Neural progenitor cell (in vitro differentiated cells): ENCODE measurements at regions not wholly inside any gene's neighbourhood (a gene's known extent, or its start where the extent isn't known, plus 50 kb on each side); places are given as distances from the start of the nearest gene placed in this dataset.

Experiments used
- DNase-seq: peaks from one replicate; pipeline ENCODE4 v3.0.0-alpha.2; 2016; ENCODE audit warnings: low spot score
- H2AFZ ChIP-seq: fragments of 200-600 bp; sonication (generic); replicated peaks from 2 replicates; pipeline ENCODE4 v1.6.1; 2016; ENCODE audit warnings: antibody characterized with exemption
- H3F3A ChIP-seq: fragments of 200-600 bp; sonication (generic); 2 replicates; pipeline ENCODE4 v1.6.1; 2016; ENCODE audit warnings: antibody characterized with exemption, low read depth
- H3K27ac ChIP-seq: fragments of 200-600 bp; sonication (generic); 2 replicates; pipeline ENCODE4 v1.5.1; 2016; ENCODE audit warnings: mild to moderate bottlenecking
- H3K27me3 ChIP-seq: fragments of 200-600 bp; sonication (generic); 2 replicates; pipeline ENCODE4 v1.6.1; 2016; ENCODE audit warnings: mild to moderate bottlenecking, moderate library complexity
- H3K36me3 ChIP-seq: fragments of 200-600 bp; sonication (generic); 2 replicates; pipeline ENCODE4 v1.5.1; 2016
- H3K4me1 ChIP-seq: fragments of 200-600 bp; sonication (generic); 2 replicates; pipeline ENCODE4 v1.6.1; 2016; ENCODE audit warnings: mixed run types
- H3K4me2 ChIP-seq: fragments of 200-600 bp; sonication (generic); 2 replicates; pipeline ENCODE4 v1.6.1; 2016
- H3K4me3 ChIP-seq: fragments of 200-600 bp; sonication (generic); 2 replicates; pipeline ENCODE4 v1.5.1; 2016
- H3K79me2 ChIP-seq: fragments of 200-600 bp; sonication (generic); 2 replicates; pipeline ENCODE4 v1.6.1; 2016; ENCODE audit warnings: low read depth
- H3K9ac ChIP-seq: fragments of 200-600 bp; sonication (generic); 2 replicates; pipeline ENCODE4 v1.6.1; 2016
- H3K9me3 ChIP-seq: fragments of 200-600 bp; sonication (generic); 2 replicates; pipeline ENCODE4 v1.5.1; 2016; ENCODE audit warnings: low read depth
- H4K20me1 ChIP-seq: fragments of 200-600 bp; sonication (generic); 2 replicates; pipeline ENCODE4 v1.6.1; 2016; ENCODE audit warnings: low read depth
- H3K27ac Mint-ChIP-seq: 3 replicates; pipeline ENCODE4 v1.8.0; 2021; ENCODE audit warnings: mixed read lengths
- H3K27me3 Mint-ChIP-seq: 2 replicates; pipeline ENCODE4 v1.8.0; 2022; ENCODE audit warnings: low read depth, mild to moderate bottlenecking, inconsistent platforms, moderate library complexity, mixed read lengths; ENCODE audit not compliant: insufficient read depth
- H3K36me3 Mint-ChIP-seq: 3 replicates; pipeline ENCODE4 v1.8.0; 2021; ENCODE audit warnings: mixed read lengths
- H3K4me1 Mint-ChIP-seq: 3 replicates; pipeline ENCODE4 v1.8.0; 2021; ENCODE audit warnings: mixed read lengths
- H3K4me3 Mint-ChIP-seq: 3 replicates; pipeline ENCODE4 v1.8.0; 2021; ENCODE audit warnings: mild to moderate bottlenecking, moderate library complexity, mixed read lengths
- H3K9me3 Mint-ChIP-seq: 3 replicates; pipeline ENCODE4 v1.8.0; 2020; ENCODE audit warnings: mixed read lengths
- EZH2 ChIP-seq: fragments of 200-600 bp; sonication (generic); IDR thresholded peaks from 2 replicates; pipeline ENCODE4 v1.6.1; 2017; ENCODE audit warnings: antibody characterized with exemption, mild to moderate bottlenecking, moderate library complexity
- EZH2phosphoT487 ChIP-seq: fragments of 200-600 bp; sonication (generic); IDR thresholded peaks from 2 replicates; pipeline ENCODE4 v1.6.1; 2017; ENCODE audit warnings: antibody characterized with exemption
- TF ChIP-seq, protein P1 (sequence below): fragments of 200-600 bp; sonication (generic); IDR thresholded peaks from 2 replicates; pipeline ENCODE4 v1.5.1; 2017; ENCODE audit warnings: antibody characterized with exemption, mild to moderate bottlenecking

DNA sequence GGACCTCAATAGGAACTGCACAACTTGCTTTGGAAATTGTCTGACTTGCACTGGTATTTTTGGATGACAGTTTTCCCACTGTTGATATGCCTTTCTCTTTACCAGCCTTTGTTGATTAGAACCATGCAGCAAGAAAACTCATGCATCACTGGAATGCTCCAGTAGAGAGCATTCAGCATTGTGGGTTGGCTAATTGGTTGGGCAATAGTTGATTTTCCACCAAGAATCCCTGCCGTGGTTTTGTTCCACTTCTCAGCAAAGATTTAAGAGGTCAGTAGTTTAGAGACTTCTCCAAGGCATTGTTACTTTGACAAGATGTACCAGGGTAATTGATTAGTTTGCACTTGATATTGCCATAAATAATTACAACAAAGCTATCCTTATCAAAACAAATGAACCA lies 260.0 kb downstream of the DHX35 start:
- TF ChIP-seq, protein P1, sequence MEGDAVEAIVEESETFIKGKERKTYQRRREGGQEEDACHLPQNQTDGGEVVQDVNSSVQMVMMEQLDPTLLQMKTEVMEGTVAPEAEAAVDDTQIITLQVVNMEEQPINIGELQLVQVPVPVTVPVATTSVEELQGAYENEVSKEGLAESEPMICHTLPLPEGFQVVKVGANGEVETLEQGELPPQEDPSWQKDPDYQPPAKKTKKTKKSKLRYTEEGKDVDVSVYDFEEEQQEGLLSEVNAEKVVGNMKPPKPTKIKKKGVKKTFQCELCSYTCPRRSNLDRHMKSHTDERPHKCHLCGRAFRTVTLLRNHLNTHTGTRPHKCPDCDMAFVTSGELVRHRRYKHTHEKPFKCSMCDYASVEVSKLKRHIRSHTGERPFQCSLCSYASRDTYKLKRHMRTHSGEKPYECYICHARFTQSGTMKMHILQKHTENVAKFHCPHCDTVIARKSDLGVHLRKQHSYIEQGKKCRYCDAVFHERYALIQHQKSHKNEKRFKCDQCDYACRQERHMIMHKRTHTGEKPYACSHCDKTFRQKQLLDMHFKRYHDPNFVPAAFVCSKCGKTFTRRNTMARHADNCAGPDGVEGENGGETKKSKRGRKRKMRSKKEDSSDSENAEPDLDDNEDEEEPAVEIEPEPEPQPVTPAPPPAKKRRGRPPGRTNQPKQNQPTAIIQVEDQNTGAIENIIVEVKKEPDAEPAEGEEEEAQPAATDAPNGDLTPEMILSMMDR, result no peak
- TF ChIP-seq EZH2phosphoT487 (no peak), EZH2 (no peak)
- Histone ChIP-seq H2AFZ (no peak overlapping the region), H3K4me2 (peak overlapping the region; percentile 42), H3K4me3 (no peak overlapping the region), H3K27ac (no peak overlapping the region), H3K27me3 (peaks cover 26% of the 10 kb centered on the region), H3F3A (no peaks in the 10 kb centered on the region), H3K9ac (no peak overlapping the region), H4K20me1 (no peaks in the 10 kb centered on the region), H3K79me2 (no peaks in the 10 kb centered on the region), H3K36me3 (no peaks in the 10 kb centered on the region), H3K4me1 (peaks cover 13% of the 10 kb centered on the region), H3K9me3 (no peaks in the 10 kb centered on the region)
- DNase-seq, result peak; percentile 63
- no peaks in the 10 kb centered on the region for H3K36me3 Mint-ChIP-seq
- H3K4me1 Mint-ChIP-seq, result peaks cover 9% of the 10 kb centered on the region
- no peak overlapping the region for H3K4me3 Mint-ChIP-seq
- H3K27ac Mint-ChIP-seq, result no peak overlapping the region
- H3K9me3 Mint-ChIP-seq, result no peaks in the 10 kb centered on the region
- H3K27me3 Mint-ChIP-seq, result no peaks in the 10 kb centered on the region

DNA sequence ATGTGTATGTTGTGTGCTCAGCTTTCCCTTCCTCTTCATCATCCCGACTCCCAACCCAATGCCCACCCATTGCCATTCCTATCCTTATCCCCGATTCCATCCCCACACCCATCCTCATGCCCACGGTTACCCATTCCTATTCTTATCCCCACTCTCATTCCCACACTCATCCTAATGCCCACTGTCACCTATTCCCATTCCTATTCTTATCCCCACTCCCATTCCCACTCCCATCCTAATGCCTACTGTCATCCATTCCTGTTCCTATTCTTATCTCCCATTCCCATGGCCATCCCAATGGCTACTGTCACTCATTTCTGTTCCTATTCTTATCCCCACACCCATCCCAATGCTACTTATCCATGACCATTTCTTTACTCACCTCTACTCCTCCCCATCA lies 254.1 kb downstream of the DHX35 start:
- H3K79me2 ChIP-seq, result no peaks in the 10 kb centered on the region
- DNase-seq, result no peak
- H2AFZ ChIP-seq, result no peak overlapping the region
- Mint-ChIP-seq H3K9me3 (no peaks in the 10 kb centered on the region), H3K27me3 (peaks cover 3% of the 10 kb centered on the region), H3K27ac (no peak overlapping the region), H3K36me3 (no peaks in the 10 kb centered on the region), H3K4me3 (no peak overlapping the region), H3K4me1 (peaks cover under 1% of the 10 kb centered on the region)
- H3K9me3 ChIP-seq, result no peaks in the 10 kb centered on the region
- no peaks in the 10 kb centered on the region for H3K4me1 ChIP-seq
- no peak overlapping the region for H3K4me3 ChIP-seq
- H4K20me1 ChIP-seq, result no peaks in the 10 kb centered on the region
- no peaks in the 10 kb centered on the region for H3K36me3 ChIP-seq
- H3K9ac ChIP-seq, result no peak overlapping the region
- H3K27me3 ChIP-seq, result peaks cover 74% of the 10 kb centered on the region
- no peaks in the 10 kb centered on the region for H3F3A ChIP-seq
- H3K4me2 ChIP-seq, result no peak overlapping the region
- H3K27ac ChIP-seq, result no peak overlapping the region
- TF ChIP-seq EZH2, result no peak
- TF ChIP-seq EZH2phosphoT487, result no peak
- TF ChIP-seq, protein P1, result no peak

DNA sequence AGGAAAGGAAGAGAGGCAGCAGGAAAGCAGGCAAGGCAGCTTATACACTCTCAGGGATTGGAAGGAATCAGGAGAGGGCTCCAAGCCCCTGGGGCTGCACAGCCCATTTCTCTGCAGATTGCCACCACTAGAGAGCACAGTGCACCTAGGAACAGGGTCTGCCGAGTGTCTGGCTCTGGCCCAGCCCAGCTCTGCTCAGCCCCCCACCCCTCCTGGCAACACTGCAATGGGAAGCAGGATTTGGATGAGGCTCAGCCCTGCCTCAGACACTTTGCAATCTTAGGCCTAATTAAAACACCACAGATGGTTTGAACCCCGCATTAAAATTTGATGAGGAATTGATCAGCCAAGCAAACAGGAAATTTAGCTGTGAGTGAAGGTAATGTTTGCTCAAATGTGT lies 252.7 kb downstream of the DHX35 start:
- Mint-ChIP-seq H3K9me3 (no peaks in the 10 kb centered on the region), H3K36me3 (no peaks in the 10 kb centered on the region), H3K27ac (no peak overlapping the region), H3K4me1 (peaks cover 13% of the 10 kb centered on the region), H3K4me3 (no peak overlapping the region), H3K27me3 (peaks cover 3% of the 10 kb centered on the region)
- Histone ChIP-seq H3K27ac (no peak overlapping the region), H2AFZ (no peak overlapping the region), H3F3A (no peaks in the 10 kb centered on the region), H3K79me2 (no peaks in the 10 kb centered on the region), H3K27me3 (peaks cover 67% of the 10 kb centered on the region), H4K20me1 (no peaks in the 10 kb centered on the region), H3K9ac (no peak overlapping the region), H3K36me3 (no peaks in the 10 kb centered on the region), H3K9me3 (no peaks in the 10 kb centered on the region), H3K4me2 (no peak overlapping the region), H3K4me1 (peaks cover 9% of the 10 kb centered on the region), H3K4me3 (no peak overlapping the region)
- TF ChIP-seq, protein P1, result peak; percentile 54
- TF ChIP-seq EZH2phosphoT487, result no peak
- DNase-seq, result peak; percentile 61
